ENCODE measurements at regions not wholly inside any gene's neighbourhood (a gene's known extent, or its start where the extent isn't known, plus 50 kb on each side); places are given as distances from the start of the nearest gene placed in this dataset.

DNA sequence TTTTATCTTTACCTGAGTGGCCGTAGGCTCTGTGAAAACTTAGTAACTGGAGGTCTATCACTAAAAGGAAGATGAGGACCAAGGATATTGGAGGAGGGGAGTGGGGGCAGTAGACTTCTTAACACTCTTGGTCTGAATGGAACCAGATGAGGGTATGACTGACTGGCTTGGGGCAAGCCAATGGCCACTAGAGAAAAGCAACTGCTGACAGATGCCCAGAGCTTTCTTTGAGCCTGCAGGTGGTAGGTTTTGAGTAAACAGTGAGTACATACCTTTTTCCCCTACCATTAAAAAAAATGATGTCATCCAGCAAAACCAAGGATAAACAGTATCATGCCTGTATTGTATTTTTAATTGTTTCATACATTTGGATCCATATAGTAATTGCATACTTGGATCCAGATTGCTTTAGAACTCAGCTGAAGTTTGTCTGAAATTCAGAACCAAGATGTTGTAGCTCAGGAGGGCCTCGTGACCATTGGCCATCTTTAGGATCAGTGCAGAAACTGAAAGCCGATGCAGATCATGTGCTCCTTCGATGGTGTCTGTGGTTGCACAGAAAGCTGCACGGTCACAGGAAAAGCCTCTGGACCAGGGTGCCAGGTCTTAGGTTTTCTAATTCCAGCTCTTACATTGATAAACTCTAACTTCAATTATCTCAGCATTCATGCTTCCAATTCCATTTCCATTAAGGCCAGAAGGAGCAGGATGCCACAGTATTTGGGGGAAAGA, 131.0 kb downstream of the PDGFRA start:
- DNase-seq (ENCODE audit: low read depth in 2 of 3, low spot score in 1 of 3) = no peak

DNA sequence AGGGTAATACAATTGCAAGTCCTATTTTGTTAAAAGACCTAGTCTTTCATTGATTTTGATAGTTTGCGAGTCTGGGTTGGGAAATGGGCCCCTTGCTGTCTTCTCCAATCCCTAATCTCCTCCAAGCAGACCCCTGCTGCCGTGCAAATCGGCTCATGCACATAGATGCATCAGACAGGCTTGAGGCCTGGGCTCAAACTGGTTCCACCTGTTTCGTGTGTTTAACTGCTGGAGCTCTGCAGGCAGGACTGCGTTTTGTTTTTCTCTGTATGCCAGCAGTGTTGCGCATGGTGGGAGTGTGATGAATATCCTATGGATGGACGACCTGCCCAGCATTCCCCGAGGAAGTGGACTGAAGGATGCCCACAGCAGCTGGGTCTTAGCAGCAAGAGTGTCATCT, 133.9 kb downstream of the PDGFRA start:
- DNase-seq (ENCODE audit: low read depth in 2 of 3, low spot score in 1 of 3) = no peak

DNA sequence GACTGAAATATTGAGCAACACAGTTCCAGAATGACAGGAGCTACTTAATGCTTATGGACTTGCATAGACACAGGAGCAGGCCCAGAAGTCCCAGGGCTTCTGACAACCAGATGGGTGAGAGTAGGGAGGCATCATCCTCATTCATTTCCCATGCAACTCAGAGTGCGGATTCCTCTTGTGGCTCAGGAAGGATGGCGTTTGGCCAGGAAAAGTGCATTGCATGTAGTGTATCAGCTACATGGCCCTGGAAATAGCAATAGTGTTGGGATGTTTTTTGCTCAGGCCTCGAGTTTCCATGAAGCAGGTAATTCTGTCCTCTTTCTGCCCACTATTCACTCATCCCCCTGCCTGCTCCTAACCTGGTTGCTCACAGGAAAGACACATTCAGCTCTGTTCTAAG, 136.6 kb downstream of the PDGFRA start:
- DNase-seq (ENCODE audit: low read depth in 2 of 3, low spot score in 1 of 3) = no peak

DNA sequence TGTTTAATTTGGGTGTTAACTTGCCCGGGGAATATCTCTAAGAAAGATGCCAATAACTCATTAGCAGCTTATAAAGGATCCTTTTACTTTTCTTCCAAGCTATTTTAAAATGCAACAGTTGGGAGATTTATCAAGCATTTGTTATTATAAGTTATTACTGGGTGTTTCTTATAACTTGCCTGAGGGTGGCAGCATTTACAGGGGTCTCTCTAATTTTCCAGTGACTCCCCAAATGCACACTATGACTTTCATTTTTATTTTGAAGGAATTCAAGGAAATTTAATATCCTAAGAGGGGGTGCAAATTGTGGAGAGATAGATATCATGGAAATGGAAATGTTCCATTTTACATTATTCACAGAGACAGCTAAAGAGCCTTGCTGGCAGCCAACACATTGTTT, 138.0 kb downstream of the PDGFRA start:
- no peak for DNase-seq (ENCODE audit: low read depth in 2 of 3, low spot score in 1 of 3)

DNA sequence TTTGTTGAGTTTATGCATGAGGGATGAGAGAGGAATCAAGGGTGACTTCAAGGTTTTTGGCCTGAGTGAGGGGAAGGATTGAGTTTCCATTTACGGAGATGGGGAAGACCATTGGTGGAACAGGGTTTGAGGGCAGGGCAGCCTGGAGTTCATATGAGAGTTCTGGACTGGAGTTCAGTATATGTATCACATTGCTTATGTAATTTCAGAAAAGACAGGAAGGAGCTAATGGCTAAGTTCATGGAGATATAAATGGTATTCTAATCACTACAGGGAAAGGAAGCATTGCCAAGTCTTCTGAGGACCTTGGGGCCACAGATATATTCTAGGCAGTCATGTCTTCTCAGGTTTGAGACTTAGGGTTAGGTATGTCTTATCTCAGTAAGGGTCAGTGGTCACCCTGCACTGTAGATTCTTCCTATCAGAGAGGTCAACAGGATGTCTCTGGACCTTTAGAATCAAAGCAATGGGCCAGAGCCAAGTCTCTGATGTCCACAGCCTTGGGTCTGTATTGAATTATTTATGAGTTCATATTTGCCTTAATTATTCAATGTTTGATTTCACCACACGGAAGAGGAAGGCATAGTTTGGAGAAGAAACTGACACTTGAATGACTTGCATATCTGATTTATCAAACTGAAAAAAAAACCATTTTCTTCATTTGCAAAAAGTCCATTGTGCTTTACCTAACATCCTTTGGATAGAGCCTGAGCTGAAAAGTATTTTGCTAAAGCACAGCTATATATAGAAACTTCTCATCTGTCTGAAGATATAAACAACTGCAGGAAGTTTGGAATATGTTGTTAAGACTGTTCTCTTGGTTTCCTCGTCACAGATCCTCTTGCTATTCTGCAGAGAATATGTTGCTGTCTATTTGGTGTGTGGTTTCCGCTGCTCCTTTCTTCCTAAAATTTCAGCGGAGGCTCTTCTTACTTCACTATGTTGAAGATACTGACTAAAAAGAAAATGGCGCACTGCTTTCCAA, 139.5 kb downstream of the PDGFRA start:
- no peak for DNase-seq (ENCODE audit: low read depth in 2 of 3, low spot score in 1 of 3)

DNA sequence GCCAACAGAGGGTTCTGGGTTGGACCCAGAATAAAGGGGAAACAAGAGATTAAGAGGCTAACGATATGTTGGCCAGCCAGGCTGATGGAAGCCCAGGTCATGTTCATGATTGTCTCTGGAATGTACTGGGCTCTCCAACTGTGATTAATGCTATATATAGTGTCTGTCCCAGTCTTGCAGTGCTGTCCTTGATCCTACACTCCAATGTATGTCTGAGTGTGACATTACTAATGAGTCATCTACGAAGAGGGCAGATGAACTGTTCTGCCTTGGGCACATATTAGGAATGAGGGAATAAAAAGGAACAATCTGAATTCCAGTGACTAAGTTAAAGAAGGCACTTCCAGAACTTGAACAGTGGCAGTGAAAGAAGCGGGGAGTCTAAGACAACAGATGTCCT, 142.1 kb downstream of the PDGFRA start:
- no peak for DNase-seq (ENCODE audit: low read depth in 2 of 3, low spot score in 1 of 3)

DNA sequence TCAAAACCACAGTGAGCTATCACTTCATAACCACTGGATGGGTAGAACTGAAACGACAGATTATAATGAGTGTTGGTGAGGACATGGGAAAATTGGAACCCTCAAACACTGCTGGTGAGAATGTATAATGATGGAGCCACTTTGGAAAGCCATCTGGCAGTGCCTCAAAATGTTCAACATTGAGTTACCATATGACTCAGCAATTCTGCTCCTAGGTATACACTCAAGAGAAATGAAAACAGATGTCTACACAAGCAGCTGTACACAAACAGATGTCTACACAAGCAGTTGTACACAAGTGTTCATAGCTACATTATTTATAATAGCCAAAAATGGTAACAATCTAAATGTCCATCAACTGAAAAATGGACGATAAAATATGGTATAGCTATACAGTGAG, 143.9 kb downstream of the PDGFRA start:
- no peak for DNase-seq (ENCODE audit: low read depth in 2 of 3, low spot score in 1 of 3)

DNA sequence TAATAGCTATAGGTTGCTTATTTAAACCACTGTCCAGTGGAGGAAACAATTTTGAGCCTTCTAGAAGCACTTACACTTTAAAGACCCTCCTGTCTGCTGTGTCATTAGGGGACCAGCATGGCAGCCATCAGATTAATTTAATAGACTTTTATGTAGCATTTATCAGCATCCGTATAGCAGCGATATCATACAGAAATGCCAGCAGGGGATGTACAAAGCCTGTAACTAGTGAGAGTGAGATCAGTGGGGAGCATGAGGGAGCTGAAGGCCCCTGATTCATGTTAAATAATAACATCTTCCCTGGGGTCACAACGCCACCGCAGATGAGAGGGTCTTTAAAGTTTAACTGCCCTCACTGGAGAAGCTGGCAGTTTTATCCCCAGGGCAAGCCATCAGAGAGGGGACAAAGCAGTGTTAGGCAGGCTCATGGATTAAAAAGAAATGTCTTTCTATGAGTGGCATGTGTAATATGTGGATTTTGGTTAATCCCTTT, 144.7 kb downstream of the PDGFRA start:
- DNase-seq (ENCODE audit: low read depth in 2 of 3, low spot score in 1 of 3) = no peak

DNA sequence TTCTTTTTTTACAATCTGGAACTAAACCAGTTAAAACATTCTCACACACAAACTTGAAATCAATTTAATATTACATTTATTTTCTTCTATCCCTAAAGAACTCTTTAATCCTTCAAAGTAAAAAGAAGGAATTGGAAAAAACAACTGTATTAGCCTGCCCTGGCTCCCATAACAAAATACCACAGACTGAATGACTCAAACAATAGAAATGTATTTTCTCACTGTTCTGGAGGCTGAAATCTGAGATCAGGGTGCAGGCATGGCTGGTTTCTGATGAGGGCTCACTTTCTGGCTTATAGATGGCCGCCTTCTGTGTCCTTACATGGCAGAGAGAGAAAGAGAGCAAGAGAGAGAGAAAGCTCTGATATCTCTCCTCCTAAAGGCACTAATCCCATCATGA, 149.4 kb downstream of the PDGFRA start:
- DNase-seq (ENCODE audit: low read depth in 2 of 3, low spot score in 1 of 3) = no peak

DNA sequence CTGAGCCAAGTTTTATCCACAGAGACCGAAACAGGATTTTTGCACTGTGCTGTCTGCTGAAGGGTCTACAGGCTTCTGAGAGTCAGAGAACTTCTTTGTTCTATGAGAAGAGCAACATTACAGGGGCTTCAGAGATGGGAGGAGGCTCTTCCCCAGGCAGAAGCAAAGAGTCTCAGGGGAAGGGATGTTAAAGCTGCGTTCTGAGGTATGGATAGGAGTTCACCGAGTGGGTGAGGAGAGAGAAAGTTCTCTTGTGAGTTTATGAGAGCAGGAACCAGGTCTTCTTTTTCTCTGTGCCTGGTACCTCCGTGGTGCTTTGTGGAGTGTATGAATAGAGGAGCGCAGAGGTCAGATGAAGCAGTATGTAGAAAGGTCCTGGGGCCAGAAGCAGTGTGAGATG, 155.1 kb downstream of the PDGFRA start:
- no peak for DNase-seq (ENCODE audit: low read depth in 2 of 3, low spot score in 1 of 3)

DNA sequence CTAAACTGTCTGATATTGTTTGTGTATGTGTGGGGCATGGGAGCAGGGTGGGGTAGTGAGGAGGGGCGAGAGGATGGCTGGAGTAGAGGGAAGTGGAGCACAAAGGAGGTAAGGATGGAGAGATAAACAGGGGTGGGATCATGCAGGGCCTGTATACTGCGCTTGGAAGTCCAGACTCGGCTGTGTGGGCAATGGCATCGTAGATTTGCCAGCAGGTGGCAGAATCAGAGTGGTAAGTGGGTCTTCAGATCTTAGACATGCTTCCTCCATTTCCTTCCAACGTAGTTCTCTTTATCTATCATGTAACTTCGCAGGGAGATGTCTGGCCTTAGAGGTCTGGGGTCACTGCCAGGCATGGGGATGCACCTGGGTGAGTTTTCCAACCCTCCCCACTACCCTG, 155.5 kb downstream of the PDGFRA start:
- DNase-seq (ENCODE audit: low read depth in 2 of 3, low spot score in 1 of 3) = peak in 1 of 3 donors; percentile 0

DNA sequence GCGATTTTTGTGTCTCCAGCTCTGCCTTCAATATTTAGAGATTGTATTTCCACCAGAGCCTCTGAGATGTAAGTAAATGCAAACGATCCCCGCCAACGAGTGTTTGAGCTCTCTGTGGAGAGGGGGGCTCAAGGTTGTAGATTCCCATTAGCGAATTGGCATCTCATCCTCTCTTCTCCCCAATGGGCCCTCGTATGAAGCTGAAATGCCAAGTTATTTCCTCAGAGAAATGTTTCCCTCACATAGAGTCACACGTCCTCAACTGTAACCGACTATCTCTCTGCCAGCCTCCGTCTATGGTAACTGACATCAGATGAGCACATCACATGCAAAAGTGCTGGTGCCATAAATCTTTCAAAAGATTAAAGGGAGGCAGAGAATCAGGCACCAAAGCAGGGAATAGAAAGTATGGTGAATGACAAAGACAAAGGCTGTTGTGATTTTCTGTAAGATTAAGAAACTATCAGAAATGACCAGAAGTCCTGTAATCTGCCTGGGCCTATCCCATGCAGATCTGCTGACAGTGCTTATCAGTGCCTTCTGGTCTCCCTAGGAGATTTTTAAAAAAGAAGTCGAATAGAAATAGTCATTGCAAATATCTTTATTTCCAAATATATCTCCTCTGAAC, 157.1 kb downstream of the PDGFRA start:
- no peak for DNase-seq (ENCODE audit: low read depth in 2 of 3, low spot score in 1 of 3)

DNA sequence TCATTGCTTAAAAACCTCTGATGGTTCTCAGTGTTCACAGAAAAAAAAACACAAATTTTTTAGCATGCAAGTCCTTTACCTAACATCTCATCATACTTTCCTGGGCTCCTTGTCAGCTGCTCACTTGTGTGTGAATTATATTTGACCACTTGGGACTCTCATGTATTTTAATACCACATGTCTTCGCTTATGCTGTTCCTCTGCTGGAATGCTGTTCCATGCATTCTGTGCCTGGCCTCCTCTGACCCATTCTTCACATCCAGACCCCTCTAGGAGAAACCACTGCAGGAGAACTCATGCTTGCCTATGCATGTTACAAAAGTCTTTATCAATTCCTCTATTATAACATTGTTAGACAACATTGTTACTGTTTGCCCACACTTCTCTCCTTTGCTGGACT, 157.6 kb downstream of the PDGFRA start:
- no peak for DNase-seq (ENCODE audit: low read depth in 2 of 3, low spot score in 1 of 3)

DNA sequence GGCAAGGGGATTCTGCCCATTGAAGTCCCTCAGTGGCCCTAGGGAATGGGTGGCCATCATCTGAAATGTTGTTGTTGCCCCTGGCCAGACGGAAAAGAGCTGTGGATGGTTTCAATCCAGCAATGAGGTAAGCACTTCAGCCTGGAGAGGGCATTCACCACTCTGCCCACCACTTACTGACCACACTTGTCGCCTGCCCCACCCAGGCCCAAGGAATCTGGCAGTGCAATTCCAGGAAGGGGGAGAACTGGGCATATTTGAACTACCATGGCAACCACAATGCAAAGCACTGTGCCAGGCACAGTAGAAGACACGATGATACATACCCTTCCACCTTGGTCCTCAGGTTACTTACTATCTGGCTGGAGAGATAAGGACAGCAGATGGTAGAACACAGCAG, 161.6 kb downstream of the PDGFRA start:
- DNase-seq (ENCODE audit: low read depth in 2 of 3, low spot score in 1 of 3) = no peak

DNA sequence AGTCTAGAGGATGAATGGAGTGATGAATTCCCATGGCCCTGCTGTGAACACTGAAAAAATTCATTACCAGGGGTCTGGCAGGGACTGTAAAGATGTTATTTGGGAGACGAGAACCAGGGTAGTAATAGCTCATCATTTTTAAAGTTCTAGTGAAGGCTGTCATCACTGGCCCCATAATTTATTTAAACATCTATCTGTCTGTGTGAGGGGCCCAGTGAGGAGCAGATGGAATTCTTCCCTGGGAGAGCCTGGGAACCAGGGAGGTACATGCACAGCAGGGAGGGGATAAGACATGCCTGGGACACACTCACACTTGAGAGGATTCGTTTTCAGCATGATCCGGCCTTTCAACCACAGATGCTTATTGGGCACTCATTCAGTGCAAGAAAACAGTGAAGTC, 162.0 kb downstream of the PDGFRA start:
- DNase-seq (ENCODE audit: low read depth in 2 of 3, low spot score in 1 of 3) = no peak

DNA sequence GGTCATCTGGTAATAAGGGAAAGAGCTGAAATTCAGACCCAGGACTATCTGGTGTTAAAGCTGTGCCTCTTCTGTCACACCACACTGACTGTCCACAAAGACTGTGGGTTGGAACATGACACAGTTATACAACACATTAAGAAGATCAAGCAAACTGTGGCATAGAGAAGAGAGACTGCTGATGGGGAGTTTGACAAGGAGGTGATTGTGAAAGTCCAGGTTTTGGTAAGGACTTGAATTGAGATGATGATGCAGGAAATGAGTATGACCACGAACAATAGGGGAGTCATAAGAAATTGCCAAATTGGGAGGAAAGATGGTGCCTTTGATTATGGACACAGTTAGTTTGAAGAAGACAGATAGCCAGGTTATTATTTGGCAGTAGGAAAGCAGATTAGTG, 163.4 kb downstream of the PDGFRA start:
- DNase-seq (ENCODE audit: low read depth in 2 of 3, low spot score in 1 of 3) = no peak

DNA sequence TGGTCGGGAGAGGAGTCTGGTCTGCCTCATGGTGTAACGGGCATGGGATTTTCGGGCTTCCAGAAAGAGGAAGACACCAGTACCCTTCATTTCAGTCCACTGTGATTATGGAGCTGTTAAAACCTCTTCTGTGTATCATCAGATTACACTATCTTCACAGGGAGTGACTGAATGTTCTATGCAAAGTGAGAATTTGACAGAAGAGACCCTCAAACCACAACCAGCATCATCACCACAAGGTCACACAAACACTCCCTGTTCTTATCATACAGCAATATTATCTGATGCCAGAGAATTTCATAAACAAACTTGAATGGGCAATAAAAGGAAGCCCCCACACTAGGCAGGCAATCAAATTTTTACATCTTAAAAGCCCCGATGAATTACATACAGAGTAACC, 164.2 kb downstream of the PDGFRA start:
- DNase-seq (ENCODE audit: low read depth in 2 of 3, low spot score in 1 of 3) = no peak

DNA sequence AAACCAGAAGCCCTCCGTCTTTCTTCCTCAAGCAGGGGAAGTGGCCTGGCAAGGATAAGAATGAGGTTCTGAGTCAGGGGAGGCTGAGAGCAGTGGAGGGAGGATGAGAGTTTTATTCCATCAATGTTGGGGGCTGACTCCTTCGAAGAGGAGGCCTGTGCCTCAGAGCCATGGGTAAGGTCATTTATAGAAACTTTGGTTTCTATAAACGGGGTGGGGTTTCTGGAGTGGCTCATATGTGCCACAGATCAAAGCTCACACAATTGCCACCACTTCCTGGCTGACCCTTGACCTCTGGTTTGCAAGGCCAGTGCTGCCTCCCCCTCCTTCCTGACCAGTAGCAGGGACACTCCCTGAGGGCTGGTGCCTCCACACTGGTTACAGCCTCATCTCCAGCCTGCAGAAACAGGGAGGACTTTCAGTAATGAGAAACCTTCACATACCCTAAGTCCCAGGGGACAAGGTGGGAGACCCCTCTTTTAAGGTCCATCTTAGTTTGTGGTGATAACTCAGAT, 166.0 kb downstream of the PDGFRA start:
- DNase-seq (ENCODE audit: low read depth in 2 of 3, low spot score in 1 of 3) = no peak

DNA sequence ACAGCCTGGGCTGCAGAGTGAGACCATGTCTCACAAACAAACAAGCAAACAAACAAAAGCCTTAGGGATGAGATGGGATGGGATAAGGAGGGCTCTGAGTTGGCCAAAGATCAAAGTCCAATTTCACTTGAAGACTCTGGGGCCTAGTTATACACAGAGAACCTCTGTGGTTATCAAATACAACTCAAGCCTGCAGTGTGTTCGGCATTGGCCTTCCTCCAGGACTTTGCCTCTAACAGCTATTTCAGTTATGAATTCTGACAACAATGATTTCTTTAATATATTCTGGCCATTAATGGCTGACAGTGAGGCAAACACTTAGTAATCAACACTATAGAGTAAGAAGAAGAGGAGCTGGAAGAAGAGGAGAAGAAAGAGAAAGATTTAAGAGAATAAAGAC, 171.1 kb downstream of the PDGFRA start:
- no peak for DNase-seq (ENCODE audit: low read depth in 2 of 3, low spot score in 1 of 3)

DNA sequence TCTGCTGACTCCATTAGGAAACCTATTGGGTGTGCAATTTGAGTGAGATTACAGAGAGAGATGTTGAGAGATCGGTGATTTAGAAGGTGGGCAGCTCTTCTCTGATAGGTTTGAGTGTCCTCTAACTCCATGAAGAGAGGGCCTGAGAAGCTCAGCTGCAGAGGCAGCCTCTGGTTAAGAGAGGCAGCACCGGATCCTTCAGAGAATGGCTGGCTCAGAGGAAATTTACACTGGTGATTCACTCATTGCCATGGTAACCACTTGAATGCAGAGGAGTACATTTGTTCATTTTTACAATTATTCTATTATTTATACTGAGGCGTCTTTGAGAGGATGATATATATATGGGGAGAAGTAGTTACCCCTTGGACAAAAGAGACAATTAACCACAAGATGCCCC, 171.7 kb downstream of the PDGFRA start:
- no peak for DNase-seq (ENCODE audit: low read depth in 2 of 3, low spot score in 1 of 3)

DNA sequence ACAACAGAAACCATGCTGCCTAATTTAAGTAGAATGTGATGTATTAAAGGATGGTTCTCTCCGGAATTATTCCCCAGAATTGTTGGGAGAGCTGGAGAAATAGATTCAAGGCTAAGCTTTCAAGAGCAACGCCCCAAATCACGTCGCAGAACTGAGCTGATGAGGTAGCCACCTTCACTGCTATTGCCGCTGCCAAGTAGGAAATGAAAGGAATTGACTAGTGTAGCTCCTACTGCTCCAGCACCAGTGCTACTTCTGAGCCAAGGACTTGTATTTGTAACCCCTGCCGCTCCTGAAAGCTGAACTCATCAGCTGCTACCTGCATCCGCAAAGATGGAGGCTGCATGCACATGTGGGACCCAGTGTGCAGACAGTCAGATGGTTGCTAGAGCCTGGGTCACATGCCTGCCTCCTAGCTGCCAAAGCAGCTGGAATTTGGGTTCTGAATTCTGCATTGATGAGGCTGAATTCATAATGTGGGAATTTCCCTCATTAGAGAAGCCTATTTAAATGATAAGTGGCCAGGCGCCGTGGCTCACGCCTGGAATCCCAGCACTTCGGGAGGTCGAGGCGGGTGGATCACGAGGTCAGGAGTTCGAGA, 173.9 kb downstream of the PDGFRA start:
- DNase-seq (ENCODE audit: low read depth in 2 of 3, low spot score in 1 of 3) = no peak

Data from stimulated activated CD4-positive, alpha-beta T cell treated with anti-CD3 and anti-CD28 coated beads, Interleukin-12 subunit alpha, Interleukin-12 subunit beta, amount 100 ng/mL, for 48 hours (primary cell).